IMR-90 (cell line): ENCODE measurements at regions not wholly inside any gene's neighbourhood (a gene's known extent, or its start where the extent isn't known, plus 50 kb on each side); places are given as distances from the start of the nearest gene placed in this dataset.

Experiments
- ATAC-seq: fragments of 200-7000 bp; cut with Tn5 transposase; 2 replicates; pipeline ENCODE4 v1.9.1; 2020; ENCODE audit warnings: low read depth, mild to moderate bottlenecking, moderate library complexity
- BruUV-seq: library from RNA; stranded (reverse); fragments of 400-500 nt; replicated peaks from 2 replicates; lab custom pipeline; 2021; lab: Mats Ljungman, UMichigan
- CTCF ChIA-PET: fragments of 300-600 bp; formaldehyde crosslinking; extraction: SDS; loops from one replicate; lab custom pipeline; 2021; ENCODE audit warnings: antibody characterized with exemption; lab: Yijun Ruan, JAX
- POLR2A ChIA-PET: fragments of 300-600 bp; sonication (Branson Sonifier 250); formaldehyde crosslinking; loops from one replicate; lab custom pipeline; 2022; ENCODE audit warnings: antibody characterized with exemption; ENCODE audit not compliant: unreplicated experiment; lab: Charles Lee
- DNase-seq: peaks from one replicate; pipeline ENCODE4 v3.0.0; 2013
- H2AFZ ChIP-seq: replicated peaks from 2 replicates; pipeline ENCODE3; 2013; ENCODE audit warnings: low read length, mild to moderate bottlenecking; ENCODE audit not compliant: poor library complexity
- H2AK5ac ChIP-seq: 2 replicates; pipeline ENCODE4 v1.6.1; 2013; ENCODE audit warnings: low read depth, low read length, inconsistent platforms
- H2AK9ac ChIP-seq: replicated peaks from 2 replicates; pipeline ENCODE3; 2013; ENCODE audit warnings: mild to moderate bottlenecking, low read depth, low read length, moderate library complexity; ENCODE audit not compliant: poor library complexity
- H2BK120ac ChIP-seq: 2 replicates; pipeline ENCODE4 v1.6.1; 2013; ENCODE audit warnings: low read depth, low read length, inconsistent platforms
- H2BK15ac ChIP-seq: 3 replicates; pipeline ENCODE4 v1.6.1; 2013; ENCODE audit warnings: low read depth, low read length, inconsistent platforms
- H2BK20ac ChIP-seq: 2 replicates; pipeline ENCODE4 v1.6.1; 2013; ENCODE audit warnings: low read depth, mild to moderate bottlenecking, inconsistent platforms, low read length, moderate library complexity
- H2BK5ac ChIP-seq: 2 replicates; pipeline ENCODE4 v1.6.1; 2013; ENCODE audit warnings: mild to moderate bottlenecking, low read depth, low read length, inconsistent platforms; ENCODE audit not compliant: poor library complexity, severe bottlenecking
- H3K14ac ChIP-seq: replicated peaks from 2 replicates; pipeline ENCODE4 v1.6.1; 2013; ENCODE audit warnings: low read depth, low read length, inconsistent platforms
- H3K18ac ChIP-seq: 2 replicates; pipeline ENCODE4 v1.6.1; 2013; ENCODE audit warnings: low read depth, low read length, control low read depth
- H3K23ac ChIP-seq: 2 replicates; pipeline ENCODE4 v1.6.1; 2013; ENCODE audit warnings: low read depth, low read length, inconsistent platforms
- H3K27ac ChIP-seq: 2 replicates; pipeline ENCODE4 v1.5.1; 2013; ENCODE audit warnings: mild to moderate bottlenecking, control low read depth, low read length; ENCODE audit not compliant: insufficient read depth
- H3K27me3 ChIP-seq: 2 replicates; pipeline ENCODE4 v1.6.1; 2013; ENCODE audit warnings: low read length; ENCODE audit not compliant: control insufficient read depth, insufficient read depth
- H3K36me3 ChIP-seq: 2 replicates; pipeline ENCODE4 v1.6.1; 2013; ENCODE audit warnings: low read length, mixed read lengths; ENCODE audit not compliant: control insufficient read depth, insufficient read depth
- H3K4ac ChIP-seq: 2 replicates; pipeline ENCODE4 v1.6.1; 2013; ENCODE audit warnings: low read depth, low read length, inconsistent platforms
- H3K4me1 ChIP-seq: 2 replicates; pipeline ENCODE4 v1.6.1; 2013; ENCODE audit warnings: low read length, mixed read lengths; ENCODE audit not compliant: control insufficient read depth, insufficient read depth
- H3K4me2 ChIP-seq: 2 replicates; pipeline ENCODE4 v1.6.1; 2013; ENCODE audit warnings: low read depth, mild to moderate bottlenecking, control low read depth, low read length, moderate library complexity
- H3K4me3 ChIP-seq: 2 replicates; pipeline ENCODE4 v1.5.1; 2013; ENCODE audit warnings: low read depth, mild to moderate bottlenecking, control low read depth, low read length, moderate library complexity; ENCODE audit not compliant: insufficient read depth
- H3K56ac ChIP-seq: 2 replicates; pipeline ENCODE4 v1.6.1; 2013; ENCODE audit warnings: low read length, inconsistent platforms; ENCODE audit not compliant: insufficient read depth; ENCODE audit errors: extremely low read depth
- H3K79me1 ChIP-seq, 2 experiments: 2 replicates each; pipeline ENCODE4 v1.6.1; 2013; ENCODE audit warnings: low read length in 2 of 2, inconsistent platforms in 1 of 2, low read depth in 1 of 2
- H3K9ac ChIP-seq: 2 replicates; pipeline ENCODE4 v1.6.1; 2013; ENCODE audit warnings: low read depth, low read length, control low read depth
- H3K9me1 ChIP-seq: 2 replicates; pipeline ENCODE4 v1.6.1; 2013; ENCODE audit warnings: low read length, inconsistent platforms; ENCODE audit not compliant: insufficient read depth
- H3K9me3 ChIP-seq: 2 replicates; pipeline ENCODE4 v1.6.1; 2013; ENCODE audit warnings: low read length; ENCODE audit not compliant: control insufficient read depth, insufficient read depth
- H4K20me1 ChIP-seq: 2 replicates; pipeline ENCODE4 v1.6.1; 2013; ENCODE audit warnings: low read length, inconsistent platforms; ENCODE audit not compliant: insufficient read depth
- H4K5ac ChIP-seq: 2 replicates; pipeline ENCODE4 v1.6.1; 2013; ENCODE audit warnings: mild to moderate bottlenecking, low read depth, low read length, control low read depth
- H4K8ac ChIP-seq, 2 experiments: 2 replicates each; pipeline ENCODE4 v1.6.1; 2013; ENCODE audit warnings: low read depth in 2 of 2, low read length in 2 of 2, control low read depth in 1 of 2, inconsistent platforms in 1 of 2
- H4K91ac ChIP-seq: 2 replicates; pipeline ENCODE4 v1.6.1; 2013; ENCODE audit warnings: low read depth, low read length, inconsistent platforms; ENCODE audit not compliant: insufficient read depth
- BHLHE40 ChIP-seq: fragments of 150-350 bp; IDR thresholded peaks from 2 replicates; pipeline ENCODE4 v1.6.1; 2016; ENCODE audit warnings: mild to moderate bottlenecking, low read depth, low read length
- CEBPB ChIP-seq: IDR thresholded peaks from 2 replicates; pipeline ENCODE4 v1.6.1; 2012; ENCODE audit warnings: low read depth, low read length, improper control_type of control experiment
- CHD1 ChIP-seq: IDR thresholded peaks from 2 replicates; pipeline ENCODE4 v1.6.1; 2012; ENCODE audit warnings: low read depth, low read length, improper control_type of control experiment
- ELK1 ChIP-seq: fragments of 150-350 bp; IDR thresholded peaks from 2 replicates; pipeline ENCODE4 v1.6.1; 2016; ENCODE audit warnings: low read depth, mild to moderate bottlenecking, low read length, moderate library complexity, borderline replicate concordance
- FOS ChIP-seq: fragments of 150-350 bp; IDR thresholded peaks from 2 replicates; pipeline ENCODE4 v1.6.1; 2016; ENCODE audit warnings: low read depth, low read length
- MAFK ChIP-seq: IDR thresholded peaks from 2 replicates; pipeline ENCODE4 v1.6.1; 2012; ENCODE audit warnings: low read depth, low read length, improper control_type of control experiment
- MAZ ChIP-seq: IDR thresholded peaks from 2 replicates; pipeline ENCODE4 v1.6.1; 2012; ENCODE audit warnings: low read depth, mild to moderate bottlenecking, low read length, improper control_type of control experiment, moderate library complexity, borderline replicate concordance
- MXI1 ChIP-seq: IDR thresholded peaks from 2 replicates; pipeline ENCODE4 v1.6.1; 2012; ENCODE audit warnings: low read depth, mild to moderate bottlenecking, low read length, moderate library complexity, borderline replicate concordance
- POLR2A ChIP-seq: IDR thresholded peaks from 2 replicates; pipeline ENCODE4 v1.6.1; 2012; ENCODE audit warnings: mild to moderate bottlenecking, low read depth, low read length
- RAD21 ChIP-seq: IDR thresholded peaks from 2 replicates; pipeline ENCODE4 v1.6.1; 2012; ENCODE audit warnings: low read length, improper control_type of control experiment
- RCOR1 ChIP-seq: IDR thresholded peaks from 2 replicates; pipeline ENCODE4 v1.6.1; 2012; ENCODE audit warnings: mild to moderate bottlenecking, low read length, improper control_type of control experiment; ENCODE audit not compliant: insufficient replicate concordance
- RFX5 ChIP-seq: IDR thresholded peaks from 2 replicates; pipeline ENCODE4 v1.8.0; 2012; ENCODE audit warnings: low read depth, mild to moderate bottlenecking, low read length, moderate library complexity
- SMC3 ChIP-seq: fragments of 150-350 bp; IDR thresholded peaks from 2 replicates; pipeline ENCODE4 v1.6.1; 2016; ENCODE audit warnings: low read depth, mild to moderate bottlenecking, antibody characterized with exemption, low read length, moderate library complexity
- USF2 ChIP-seq: fragments of 150-350 bp; IDR thresholded peaks from 2 replicates; pipeline ENCODE4 v1.6.1; 2017; ENCODE audit warnings: mild to moderate bottlenecking, antibody characterized with exemption, low read length, low read depth
- WGBS, 2 experiments: methylation state at CpG; one replicate each; pipeline versions ENCODE4 v1.1.5 to v1.1.7; 2013; ENCODE audit warnings: missing lambda C conversion rate in 2 of 2; ENCODE audit not compliant: insufficient read length in 1 of 2; ENCODE audit errors: extremely low coverage in 2 of 2; 5-methylcytosine and 5-hydroxymethylcytosine counted together
- dilution Hi-C: fragments of 300-500 bp; cut with HindIII; formaldehyde crosslinking; loops from one replicate; pipeline ENCODE4 v1.14.3; 2018; ENCODE audit warnings: low sequenced_read_pairs; ENCODE audit not compliant: unreplicated experiment
- in situ Hi-C: fragments of 300-500 bp; cut with MboI; formaldehyde crosslinking; loops from 3 replicates; pipeline ENCODE4 v1.14.3; 2019; ENCODE audit warnings: low sequenced_read_pairs, inconsistent platforms, mixed read lengths
- intact Hi-C: fragments of 100-400 bp; cut with micrococcal nuclease; formaldehyde crosslinking; loops from 2 replicates; pipeline ENCODE4 v1.10.0; 2022
- TF ChIP-seq, protein P1 (sequence below): conservative IDR thresholded peaks from 2 replicates; pipeline ENCODE4 v1.5.1; 2012; ENCODE audit warnings: mild to moderate bottlenecking, low read depth, low read length, improper control_type of control experiment

- no peak overlapping the region for H3K4me3 ChIP-seq
- no peak overlapping the region for H3K27ac ChIP-seq
- no peak overlapping the region for H3K4me2 ChIP-seq
- H2BK20ac ChIP-seq = no peak overlapping the region
- no peaks in the 10 kb centered on the region for H3K9me1 ChIP-seq
- no peak overlapping the region for H2AK9ac ChIP-seq
- in situ Hi-C loops (no loop called here), intact Hi-C loops (no loop called here), dilution Hi-C loops (no loop called here)
- H2BK15ac ChIP-seq = no peak overlapping the region
- no peaks in the 10 kb centered on the region for H3K4me1 ChIP-seq
- no peak for ATAC-seq
- H3K36me3 ChIP-seq = no peaks in the 10 kb centered on the region
- no peaks in the 10 kb centered on the region; the same call in 1 of the 2 replicates for H3K27me3 ChIP-seq
- H4K5ac ChIP-seq = no peak overlapping the region
- H4K8ac ChIP-seq = no peak overlapping the region
- H2AFZ ChIP-seq = no peak overlapping the region
- H2BK5ac ChIP-seq = no peak overlapping the region
- H3K23ac ChIP-seq = no peak overlapping the region
- no peaks in the 10 kb centered on the region for H4K20me1 ChIP-seq
- H3K9ac ChIP-seq = no peak overlapping the region
- no peak overlapping the region for H3K18ac ChIP-seq
- CTCF ChIA-PET = no interaction called here
- no peaks in the 10 kb centered on the region for H3K9me3 ChIP-seq
- no peak overlapping the region for H3K56ac ChIP-seq
- H4K91ac ChIP-seq = no peak overlapping the region
- H2AK5ac ChIP-seq = no peak overlapping the region
- H3K4ac ChIP-seq = no peak overlapping the region
- WGBS, 2 experiments = no CpG with 5 or more reads among the region's 4 CpGs
- H3K14ac ChIP-seq = no peak overlapping the region
- POLR2A ChIA-PET = no interaction called here
- no peak overlapping the region for H2BK120ac ChIP-seq
- TF ChIP-seq CEBPB = no peak
- no peak for TF ChIP-seq SMC3
- TF ChIP-seq RAD21 = no peak
- no peak for TF ChIP-seq BHLHE40
- TF ChIP-seq USF2 = no peak
- no peak for TF ChIP-seq MAFK
- no peak for TF ChIP-seq RFX5
- TF ChIP-seq MAZ = no peak
- TF ChIP-seq FOS = no peak
- no peak for TF ChIP-seq RCOR1
- no peak for TF ChIP-seq CHD1
- no peak for TF ChIP-seq POLR2A
- TF ChIP-seq, protein P1, sequence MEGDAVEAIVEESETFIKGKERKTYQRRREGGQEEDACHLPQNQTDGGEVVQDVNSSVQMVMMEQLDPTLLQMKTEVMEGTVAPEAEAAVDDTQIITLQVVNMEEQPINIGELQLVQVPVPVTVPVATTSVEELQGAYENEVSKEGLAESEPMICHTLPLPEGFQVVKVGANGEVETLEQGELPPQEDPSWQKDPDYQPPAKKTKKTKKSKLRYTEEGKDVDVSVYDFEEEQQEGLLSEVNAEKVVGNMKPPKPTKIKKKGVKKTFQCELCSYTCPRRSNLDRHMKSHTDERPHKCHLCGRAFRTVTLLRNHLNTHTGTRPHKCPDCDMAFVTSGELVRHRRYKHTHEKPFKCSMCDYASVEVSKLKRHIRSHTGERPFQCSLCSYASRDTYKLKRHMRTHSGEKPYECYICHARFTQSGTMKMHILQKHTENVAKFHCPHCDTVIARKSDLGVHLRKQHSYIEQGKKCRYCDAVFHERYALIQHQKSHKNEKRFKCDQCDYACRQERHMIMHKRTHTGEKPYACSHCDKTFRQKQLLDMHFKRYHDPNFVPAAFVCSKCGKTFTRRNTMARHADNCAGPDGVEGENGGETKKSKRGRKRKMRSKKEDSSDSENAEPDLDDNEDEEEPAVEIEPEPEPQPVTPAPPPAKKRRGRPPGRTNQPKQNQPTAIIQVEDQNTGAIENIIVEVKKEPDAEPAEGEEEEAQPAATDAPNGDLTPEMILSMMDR = no peak
- TF ChIP-seq ELK1 = no peak
- no peak for TF ChIP-seq MXI1
- BruUV-seq = no TSS peak
- H3K79me1 ChIP-seq = no peaks in the 10 kb centered on the region
- no peak for DNase-seq
Measured at GRCh38 chr10:28774051-28774995, 97.0 kb downstream of the BAMBI start.
